ENCODE measurements at regions not wholly inside any gene's neighbourhood (a gene's known extent, or its start where the extent isn't known, plus 50 kb on each side); places are given as distances from the start of the nearest gene placed in this dataset.

DNA sequence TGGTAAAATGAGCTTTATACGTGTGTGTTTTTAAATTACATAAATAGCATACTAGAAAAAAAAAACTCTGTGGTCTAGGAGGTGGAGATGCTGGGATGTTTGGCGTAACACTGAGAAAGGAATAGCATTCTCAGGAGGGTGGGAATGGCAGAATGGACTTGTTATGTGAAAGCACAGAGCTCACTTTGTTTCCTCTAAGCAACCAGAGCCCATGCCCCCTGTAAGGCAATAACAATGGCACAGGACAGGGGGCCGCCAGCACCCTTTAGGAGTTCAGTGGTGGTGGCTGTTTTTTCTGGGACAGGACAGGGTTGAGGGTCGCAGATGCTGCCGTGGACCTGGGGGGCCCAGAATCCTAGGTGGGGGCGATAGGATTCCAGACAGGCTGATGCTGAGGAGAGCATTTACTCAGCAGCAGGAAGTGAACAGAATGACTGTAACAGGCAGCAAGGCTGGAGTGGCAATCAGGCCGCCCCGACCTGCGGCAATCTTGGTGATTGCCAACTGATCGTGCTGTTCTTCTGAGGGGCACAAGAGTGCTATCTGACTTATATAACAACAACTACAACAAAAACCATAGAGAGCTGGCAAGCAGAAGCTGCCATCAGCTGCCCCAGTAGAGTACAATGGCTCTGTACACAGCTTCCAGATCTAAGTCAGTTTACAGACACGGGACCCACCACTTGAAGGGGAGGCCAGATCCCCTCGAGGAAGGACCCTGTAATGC is 160.4 kb downstream of the UACA start:
- Histone ChIP-seq H3K36me3 (ENCODE audit: control insufficient read depth in 1 of 2, insufficient read depth in 2 of 2, low read length in 1 of 2) (no peaks in the 10 kb centered on the region), H3K27me3 (ENCODE audit: control insufficient read depth in 1 of 2, insufficient read depth in 2 of 2, low read length in 1 of 2) (no peaks in the 10 kb centered on the region), H3K9me3 (ENCODE audit: control insufficient read depth, low read length) (no peaks in the 10 kb centered on the region), H3K27ac (ENCODE audit: low read depth in 1 of 2, low read length in 2 of 2) (no peak overlapping the region), H3K4me3 (ENCODE audit: low read length in 2 of 2) (no peak overlapping the region), H3K4me1 (ENCODE audit: control insufficient read depth in 1 of 2, insufficient read depth in 2 of 2, low read length in 2 of 2) (no peaks in the 10 kb centered on the region)
- intact Hi-C loops (cut with DNase I) = no loop called here
- 91% methylated on average over 12 of the region's 12 CpGs for WGBS, 2 donors
- DNase-seq (no peak), ATAC-seq (ENCODE audit: low FRiP score) (no peak)

DNA sequence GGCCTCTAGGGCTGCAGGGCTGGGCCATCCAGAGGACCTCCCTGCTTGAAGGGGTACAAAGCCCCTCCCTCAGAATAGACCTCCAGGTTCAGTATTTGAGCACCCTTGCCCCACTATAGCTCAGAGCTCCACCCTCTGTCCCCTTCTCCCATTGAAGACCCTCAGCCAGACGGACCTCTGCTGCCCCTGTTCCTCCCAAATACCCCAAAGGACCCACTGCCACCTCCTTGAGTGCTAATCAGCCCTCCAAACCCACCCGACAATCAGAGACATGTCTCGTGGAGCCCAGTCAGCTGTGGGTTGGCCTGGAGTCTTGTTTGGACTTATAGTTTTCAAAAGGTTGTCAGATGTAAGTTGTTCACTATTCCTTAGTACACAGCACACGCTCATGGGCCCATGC is 161.1 kb downstream of the UACA start:
- no peak overlapping the region for H3K4me3 ChIP-seq (ENCODE audit: low read length in 2 of 2)
- H3K9me3 ChIP-seq (ENCODE audit: control insufficient read depth, low read length) = no peaks in the 10 kb centered on the region
- H3K36me3 ChIP-seq (ENCODE audit: control insufficient read depth in 1 of 2, insufficient read depth in 2 of 2, low read length in 1 of 2) = no peaks in the 10 kb centered on the region
- H3K27me3 ChIP-seq (ENCODE audit: control insufficient read depth in 1 of 2, insufficient read depth in 2 of 2, low read length in 1 of 2) = no peaks in the 10 kb centered on the region
- ATAC-seq (ENCODE audit: low FRiP score) (no peak), DNase-seq (no peak)
- WGBS, 2 donors = 95 to 98% methylated on average over 4 of the region's 4 CpGs
- H3K27ac ChIP-seq (ENCODE audit: low read depth in 1 of 2, low read length in 2 of 2) = no peak overlapping the region
- no peaks in the 10 kb centered on the region for H3K4me1 ChIP-seq (ENCODE audit: control insufficient read depth in 1 of 2, insufficient read depth in 2 of 2, low read length in 2 of 2)
- intact Hi-C loops (cut with DNase I) = no loop called here

DNA sequence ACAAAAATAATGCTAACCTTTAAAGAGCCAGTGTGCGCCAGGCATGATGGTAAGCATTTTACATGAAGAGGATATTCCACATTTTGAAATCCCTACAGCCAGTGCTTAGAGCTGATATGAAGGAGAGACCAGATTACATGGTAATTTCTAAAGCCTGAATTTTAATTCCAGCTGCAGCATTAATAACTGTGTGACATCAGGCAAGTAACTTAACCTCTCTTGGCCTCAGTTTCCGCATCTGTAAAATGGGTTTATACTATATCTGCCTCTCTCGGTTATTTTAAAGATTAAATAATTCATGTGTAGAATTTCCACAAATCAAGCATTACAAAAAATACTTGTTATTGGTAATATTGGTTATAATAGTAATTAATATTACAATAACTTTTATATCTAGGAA is 165.4 kb downstream of the UACA start:
- Histone ChIP-seq H3K4me1 (ENCODE audit: control insufficient read depth in 1 of 2, insufficient read depth in 2 of 2, low read length in 2 of 2) (no peaks in the 10 kb centered on the region), H3K9me3 (ENCODE audit: control insufficient read depth, low read length) (no peaks in the 10 kb centered on the region), H3K27me3 (ENCODE audit: control insufficient read depth in 1 of 2, insufficient read depth in 2 of 2, low read length in 1 of 2) (no peaks in the 10 kb centered on the region), H3K27ac (ENCODE audit: low read depth in 1 of 2, low read length in 2 of 2) (no peak overlapping the region), H3K36me3 (ENCODE audit: control insufficient read depth in 1 of 2, insufficient read depth in 2 of 2, low read length in 1 of 2) (no peaks in the 10 kb centered on the region), H3K4me3 (ENCODE audit: low read length in 2 of 2) (no peak overlapping the region)
- DNase-seq (no peak), ATAC-seq (ENCODE audit: low FRiP score) (no peak)
- intact Hi-C loops (cut with DNase I) = no loop called here
- 98 to 100% methylated on average over 3 of the region's 3 CpGs for whole genome bisulfite sequencing, 2 donors

DNA sequence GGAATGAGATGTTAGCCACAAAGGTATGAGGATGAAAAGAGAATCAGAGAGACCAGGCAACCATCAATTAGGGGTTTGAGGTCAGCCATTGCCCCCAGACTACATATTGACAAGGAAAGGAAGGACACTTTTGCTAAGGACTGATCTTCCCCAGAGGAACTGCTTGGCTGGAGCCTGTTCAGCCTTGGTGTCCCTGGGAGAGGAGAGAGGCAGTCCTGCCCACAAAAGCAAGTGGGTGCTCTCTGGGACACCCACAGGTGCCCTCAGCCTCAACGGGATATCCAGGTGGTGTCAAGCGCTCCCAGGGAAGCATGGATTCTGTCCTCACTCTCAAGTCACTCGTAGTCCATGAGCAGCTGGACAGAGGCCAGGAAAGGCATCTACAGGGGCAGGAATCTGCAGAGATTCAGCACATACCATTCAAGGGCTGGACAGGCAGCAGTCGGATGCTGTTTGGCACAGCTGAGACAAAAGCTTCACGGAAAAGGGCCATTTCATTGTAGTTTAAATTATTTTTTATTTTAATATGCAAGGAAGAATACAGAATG is 166.2 kb downstream of the UACA start:
- intact Hi-C loops (cut with DNase I) = no loop called here
- no peaks in the 10 kb centered on the region for H3K36me3 ChIP-seq (ENCODE audit: control insufficient read depth in 1 of 2, insufficient read depth in 2 of 2, low read length in 1 of 2)
- ATAC-seq (ENCODE audit: low FRiP score) = no peak

DNA sequence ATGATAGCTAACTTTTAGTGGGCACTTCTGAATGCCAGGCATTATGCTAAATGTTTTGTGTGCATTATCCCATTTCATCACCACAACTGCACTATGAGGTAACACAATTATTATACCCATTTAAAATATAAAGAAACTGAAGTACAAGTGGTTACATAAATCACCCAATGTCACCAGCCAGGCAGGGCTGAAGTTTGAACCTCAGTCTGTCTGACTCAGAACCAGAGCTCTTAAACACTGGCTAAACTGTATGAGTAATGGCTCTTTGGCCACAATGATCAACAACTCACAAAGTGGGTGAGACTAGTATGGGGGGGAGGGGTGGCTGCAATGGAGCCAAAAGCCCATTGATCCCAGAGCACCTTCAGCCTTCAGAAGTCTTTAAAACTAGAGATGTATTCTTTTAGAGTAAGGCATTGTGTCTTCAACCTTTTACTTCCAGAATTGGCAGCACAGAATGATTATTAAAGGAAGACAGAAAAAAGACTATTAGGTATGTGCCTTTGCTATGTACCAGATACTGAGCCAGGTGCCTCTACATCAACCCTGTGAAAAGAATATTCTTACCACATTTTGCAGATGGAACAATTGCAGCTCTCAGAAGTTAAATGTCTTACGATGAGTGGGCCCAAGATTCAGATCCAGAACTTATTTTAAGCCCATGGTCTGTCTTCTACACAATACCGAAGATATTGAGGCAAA is 166.9 kb downstream of the UACA start:
- Histone ChIP-seq H3K4me3 (ENCODE audit: low read length in 2 of 2) (no peak overlapping the region), H3K36me3 (ENCODE audit: control insufficient read depth in 1 of 2, insufficient read depth in 2 of 2, low read length in 1 of 2) (no peaks in the 10 kb centered on the region), H3K27ac (ENCODE audit: low read depth in 1 of 2, low read length in 2 of 2) (no peak overlapping the region), H3K9me3 (ENCODE audit: control insufficient read depth, low read length) (no peaks in the 10 kb centered on the region), H3K27me3 (ENCODE audit: control insufficient read depth in 1 of 2, insufficient read depth in 2 of 2, low read length in 1 of 2) (no peaks in the 10 kb centered on the region), H3K4me1 (ENCODE audit: control insufficient read depth in 1 of 2, insufficient read depth in 2 of 2, low read length in 2 of 2) (no peaks in the 10 kb centered on the region)
- DNase-seq (no peak), ATAC-seq (ENCODE audit: low FRiP score) (no peak)
- intact Hi-C loops (cut with DNase I) = no loop called here
- WGBS, 2 donors = 94 to 100% methylated on average over 2 of the region's 2 CpGs

More for the DNA sequence above, 166.2 kb downstream of the UACA start:
- Histone ChIP-seq H3K9me3 (ENCODE audit: control insufficient read depth, low read length) (no peaks in the 10 kb centered on the region), H3K4me3 (ENCODE audit: low read length in 2 of 2) (no peak overlapping the region), H3K27me3 (ENCODE audit: control insufficient read depth in 1 of 2, insufficient read depth in 2 of 2, low read length in 1 of 2) (no peaks in the 10 kb centered on the region), H3K4me1 (ENCODE audit: control insufficient read depth in 1 of 2, insufficient read depth in 2 of 2, low read length in 2 of 2) (no peaks in the 10 kb centered on the region), H3K27ac (ENCODE audit: low read depth in 1 of 2, low read length in 2 of 2) (no peak overlapping the region)
- no peak for DNase-seq
- WGBS, 2 donors = 73 to 74% methylated on average over 5 of the region's 5 CpGs

DNA sequence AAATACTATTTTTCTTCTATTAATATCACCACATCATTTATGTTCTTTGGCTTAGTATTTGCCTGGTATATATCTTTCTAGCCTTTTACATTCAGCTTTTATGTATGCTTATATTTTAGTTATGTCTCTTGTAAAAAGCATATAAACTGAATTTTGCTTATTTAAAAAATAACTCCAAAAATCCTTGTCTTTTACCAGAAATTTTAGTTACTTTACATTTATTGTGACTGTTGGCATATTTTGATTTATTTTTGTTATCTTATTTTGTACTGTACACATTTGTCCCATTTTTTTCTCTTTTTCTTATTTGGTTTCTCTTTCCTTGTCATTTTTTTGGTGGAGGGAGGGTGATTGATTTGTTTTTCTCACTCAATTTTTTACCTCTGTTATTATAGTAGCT is 169.6 kb downstream of the UACA start:
- Histone ChIP-seq H3K4me1 (ENCODE audit: control insufficient read depth in 1 of 2, insufficient read depth in 2 of 2, low read length in 2 of 2) (no peaks in the 10 kb centered on the region), H3K9me3 (ENCODE audit: control insufficient read depth, low read length) (no peaks in the 10 kb centered on the region), H3K4me3 (ENCODE audit: low read length in 2 of 2) (no peak overlapping the region), H3K27me3 (ENCODE audit: control insufficient read depth in 1 of 2, insufficient read depth in 2 of 2, low read length in 1 of 2) (no peaks in the 10 kb centered on the region), H3K27ac (ENCODE audit: low read depth in 1 of 2, low read length in 2 of 2) (no peak overlapping the region), H3K36me3 (ENCODE audit: control insufficient read depth in 1 of 2, insufficient read depth in 2 of 2, low read length in 1 of 2) (no peaks in the 10 kb centered on the region)
- DNase-seq (no peak), ATAC-seq (ENCODE audit: low FRiP score) (no peak)
- intact Hi-C loops (cut with DNase I) = no loop called here

DNA sequence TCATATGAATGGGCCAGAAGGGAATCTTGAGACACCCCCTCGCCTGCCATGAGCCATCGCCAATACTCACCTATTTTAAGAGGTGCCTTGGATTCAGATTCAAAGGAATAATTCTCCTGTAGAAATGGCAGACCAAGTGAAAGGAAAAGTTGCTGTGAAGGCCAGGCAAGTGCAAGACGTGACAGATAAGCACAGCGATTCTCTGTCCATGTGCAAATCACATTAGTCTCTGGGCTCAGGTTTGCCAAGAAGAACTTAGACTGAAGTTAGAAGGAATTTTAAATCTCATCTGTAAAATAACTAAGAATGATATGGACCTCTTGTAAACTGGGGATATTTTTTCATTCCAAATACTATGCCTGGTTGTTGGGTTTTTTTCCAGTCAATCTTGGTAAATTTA is 173.6 kb downstream of the UACA start:
- Histone ChIP-seq H3K27me3 (ENCODE audit: control insufficient read depth in 1 of 2, insufficient read depth in 2 of 2, low read length in 1 of 2) (no peaks in the 10 kb centered on the region), H3K4me3 (ENCODE audit: low read length in 2 of 2) (no peak overlapping the region), H3K27ac (ENCODE audit: low read depth in 1 of 2, low read length in 2 of 2) (no peak overlapping the region), H3K4me1 (ENCODE audit: control insufficient read depth in 1 of 2, insufficient read depth in 2 of 2, low read length in 2 of 2) (no peaks in the 10 kb centered on the region), H3K9me3 (ENCODE audit: control insufficient read depth, low read length) (no peaks in the 10 kb centered on the region), H3K36me3 (ENCODE audit: control insufficient read depth in 1 of 2, insufficient read depth in 2 of 2, low read length in 1 of 2) (no peaks in the 10 kb centered on the region)
- ATAC-seq (ENCODE audit: low FRiP score) (no peak), DNase-seq (no peak)
- intact Hi-C loops (cut with DNase I) = no loop called here
- WGBS, 2 donors = 70 to 71% methylated on average over 4 of the region's 4 CpGs

DNA sequence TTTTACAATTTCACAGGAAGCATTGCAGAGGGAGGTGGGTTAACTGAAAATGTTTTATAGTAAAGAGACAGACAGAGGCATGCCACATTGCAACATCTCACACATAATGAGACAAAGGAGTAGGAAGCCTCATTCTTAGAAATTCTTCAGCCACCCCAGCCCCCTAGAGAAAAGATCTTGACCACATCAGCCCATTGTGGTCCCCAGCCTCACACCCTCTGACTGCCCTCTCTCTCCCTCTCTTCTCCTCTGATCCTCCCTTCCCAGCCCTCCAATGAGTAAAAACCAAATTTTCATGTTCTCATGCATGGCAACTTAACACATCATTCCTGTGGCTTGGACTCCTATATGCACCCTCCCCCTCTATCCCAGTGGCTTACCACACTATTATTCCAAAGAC is 174.1 kb downstream of the UACA start:
- H3K27ac ChIP-seq (ENCODE audit: low read depth in 1 of 2, low read length in 2 of 2) = no peak overlapping the region
- no peaks in the 10 kb centered on the region for H3K9me3 ChIP-seq (ENCODE audit: control insufficient read depth, low read length)
- no peaks in the 10 kb centered on the region for H3K36me3 ChIP-seq (ENCODE audit: control insufficient read depth in 1 of 2, insufficient read depth in 2 of 2, low read length in 1 of 2)
- intact Hi-C loops (cut with DNase I) = no loop called here
- no peaks in the 10 kb centered on the region for H3K4me1 ChIP-seq (ENCODE audit: control insufficient read depth in 1 of 2, insufficient read depth in 2 of 2, low read length in 2 of 2)
- no peak for ATAC-seq (ENCODE audit: low FRiP score)
- no peaks in the 10 kb centered on the region for H3K27me3 ChIP-seq (ENCODE audit: control insufficient read depth in 1 of 2, insufficient read depth in 2 of 2, low read length in 1 of 2)
- no peak overlapping the region for H3K4me3 ChIP-seq (ENCODE audit: low read length in 2 of 2)
- no peak for DNase-seq

DNA sequence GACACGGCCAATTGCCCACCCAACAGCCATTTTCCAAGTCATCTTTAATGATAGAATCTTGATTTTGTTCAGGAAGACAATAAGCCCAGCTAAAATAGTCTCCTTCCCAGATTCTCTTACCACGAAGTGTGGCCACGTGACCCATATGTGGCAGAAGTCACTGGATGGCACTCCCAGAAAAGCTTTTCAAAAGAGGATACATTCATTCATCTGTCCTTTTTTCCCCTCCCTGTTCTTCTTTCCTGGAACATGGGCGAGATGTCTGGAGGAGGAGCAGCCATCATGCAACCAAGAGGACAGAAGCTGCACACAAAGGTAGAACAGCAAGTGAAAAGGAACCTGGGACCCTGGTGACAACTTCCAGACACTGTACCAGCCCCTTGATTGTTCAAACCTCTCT is 174.7 kb downstream of the UACA start:
- H3K4me3 ChIP-seq (ENCODE audit: low read length in 2 of 2) = no peak overlapping the region
- no peaks in the 10 kb centered on the region for H3K4me1 ChIP-seq (ENCODE audit: control insufficient read depth in 1 of 2, insufficient read depth in 2 of 2, low read length in 2 of 2)
- no peaks in the 10 kb centered on the region for H3K36me3 ChIP-seq (ENCODE audit: control insufficient read depth in 1 of 2, insufficient read depth in 2 of 2, low read length in 1 of 2)
- intact Hi-C loops (cut with DNase I) = no loop called here
- no peak overlapping the region for H3K27ac ChIP-seq (ENCODE audit: low read depth in 1 of 2, low read length in 2 of 2)
- ATAC-seq (ENCODE audit: low FRiP score) (no peak), DNase-seq (no peak)
- no peaks in the 10 kb centered on the region for H3K9me3 ChIP-seq (ENCODE audit: control insufficient read depth, low read length)
- 94 to 95% methylated on average over 4 of the region's 4 CpGs for WGBS, 2 donors
- H3K27me3 ChIP-seq (ENCODE audit: control insufficient read depth in 1 of 2, insufficient read depth in 2 of 2, low read length in 1 of 2) = no peaks in the 10 kb centered on the region

Data from aorta (tissue), 5 donors.